CD14-positive monocyte (primary cell): ENCODE measurements at regions not wholly inside any gene's neighbourhood (a gene's known extent, or its start where the extent isn't known, plus 50 kb on each side); places are given as distances from the start of the nearest gene placed in this dataset.

Experiments used
- DNase-seq, 3 donors: peaks; one replicate each; pipeline ENCODE4 v3.0.0-alpha.2; 2011 to 2022
- H2AFZ ChIP-seq: 2 replicates; pipeline ENCODE4 v1.6.0; 2012; ENCODE audit warnings: mild to moderate bottlenecking, low read depth, low read length, inconsistent platforms; ENCODE audit not compliant: insufficient read depth, poor library complexity, severe bottlenecking
- H3K27ac ChIP-seq, 2 donors: 1 replicate in 1 of 2; 2 replicates in 1 of 2; pipeline ENCODE4 v1.5.1; 2012 to 2013; ENCODE audit warnings: low read length in 2 of 2, control low read depth in 1 of 2, inconsistent platforms in 1 of 2, low read depth in 1 of 2, mild to moderate bottlenecking in 1 of 2
- H3K27me3 ChIP-seq, 2 donors: one replicate each; pipeline versions ENCODE4 v1.6.0 to v1.6.1; 2011 to 2013; ENCODE audit warnings: low read length in 2 of 2; ENCODE audit not compliant: control insufficient read depth in 2 of 2, insufficient read depth in 2 of 2
- H3K36me3 ChIP-seq, 2 donors: replicated peaks in 1 of 2; 1 replicate in 1 of 2; 2 replicates in 1 of 2; pipeline versions ENCODE4 v1.5.1 to v1.6.1; 2012 to 2013; ENCODE audit warnings: low read length in 2 of 2, control low read depth in 1 of 2, inconsistent platforms in 1 of 2, mild to moderate bottlenecking in 1 of 2; ENCODE audit not compliant: insufficient read depth in 2 of 2, control insufficient read depth in 1 of 2
- H3K4me1 ChIP-seq, 2 donors: 1 replicate in 1 of 2; 2 replicates in 1 of 2; pipeline versions ENCODE4 v1.5.1 to v1.6.1; 2012 to 2013; ENCODE audit warnings: low read length in 2 of 2, control low read depth in 1 of 2, inconsistent platforms in 1 of 2, mild to moderate bottlenecking in 1 of 2, moderate library complexity in 1 of 2; ENCODE audit not compliant: insufficient read depth in 2 of 2, control insufficient read depth in 1 of 2
- H3K4me2 ChIP-seq: replicated peaks from 2 replicates; pipeline ENCODE3; 2012; ENCODE audit warnings: low read length, moderate library complexity, mild to moderate bottlenecking; ENCODE audit not compliant: poor library complexity, severe bottlenecking; ENCODE audit errors: extremely low read depth
- H3K4me3 ChIP-seq, 3 experiments: fragments of 200-600 bp in 1 of 3; sonication (generic) in 1 of 3; replicated peaks in 1 of 3; 1 replicate in 2 of 3; 2 replicates in 1 of 3; pipeline ENCODE4 v1.5.1; 2011 to 2013; ENCODE audit warnings: low read length in 3 of 3, mild to moderate bottlenecking in 3 of 3, control low read depth in 2 of 3, low read depth in 2 of 3, inconsistent platforms in 1 of 3, moderate library complexity in 1 of 3
- H3K79me2 ChIP-seq: 2 replicates; pipeline ENCODE4 v1.6.0; 2012; ENCODE audit warnings: mild to moderate bottlenecking, control low read depth, inconsistent platforms, low read length, moderate library complexity; ENCODE audit not compliant: insufficient read depth
- H3K9ac ChIP-seq: 2 replicates; pipeline ENCODE4 v1.6.0; 2017; ENCODE audit warnings: low read length, mild to moderate bottlenecking; ENCODE audit not compliant: insufficient read depth, poor library complexity, severe bottlenecking
- H3K9me3 ChIP-seq, 2 donors: replicated peaks in 1 of 2; 1 replicate in 1 of 2; 2 replicates in 1 of 2; pipeline versions ENCODE4 v1.5.1 to v1.6.1; 2012 to 2013; ENCODE audit warnings: low read length in 2 of 2, control low read depth in 1 of 2; ENCODE audit not compliant: control insufficient read depth in 1 of 2, insufficient read depth in 1 of 2
- H4K20me1 ChIP-seq: 2 replicates; pipeline ENCODE4 v1.6.0; 2012; ENCODE audit warnings: mild to moderate bottlenecking, low read length, control low read depth, moderate library complexity; ENCODE audit not compliant: insufficient read depth
- H3K27ac Mint-ChIP-seq, 7 donors: one replicate each; pipeline ENCODE4 v1.8.0; 2020; ENCODE audit warnings: mild to moderate bottlenecking in 7 of 7, mixed read lengths in 7 of 7, moderate library complexity in 6 of 7, inconsistent platforms in 2 of 7
- H3K27me3 Mint-ChIP-seq, 3 donors: one replicate each; pipeline ENCODE4 v1.8.0; 2021 to 2022; ENCODE audit warnings: low read depth in 3 of 3, mild to moderate bottlenecking in 3 of 3, mixed read lengths in 3 of 3, moderate library complexity in 3 of 3, inconsistent platforms in 1 of 3
- H3K36me3 Mint-ChIP-seq, 2 donors: one replicate each; pipeline ENCODE4 v1.8.0; 2020; ENCODE audit warnings: mixed read lengths in 2 of 2, inconsistent platforms in 1 of 2, mild to moderate bottlenecking in 1 of 2
- H3K4me1 Mint-ChIP-seq: one replicate; pipeline ENCODE4 v1.8.0; 2020; ENCODE audit warnings: mild to moderate bottlenecking, mixed read lengths
- H3K4me3 Mint-ChIP-seq, 2 donors: one replicate each; pipeline ENCODE4 v1.8.0; 2020; ENCODE audit warnings: mild to moderate bottlenecking in 2 of 2, mixed read lengths in 2 of 2, moderate library complexity in 1 of 2
- H3K9me3 Mint-ChIP-seq, 7 donors: one replicate each; pipeline ENCODE4 v1.8.0; 2020 to 2022; ENCODE audit warnings: mixed read lengths in 7 of 7, mild to moderate bottlenecking in 6 of 7, moderate library complexity in 6 of 7, inconsistent platforms in 2 of 7
- WGBS: methylation state at CpG from one replicate; pipeline ENCODE4 v1.1.5; 2013; ENCODE audit warnings: missing lambda C conversion rate; ENCODE audit not compliant: insufficient coverage; 5-methylcytosine and 5-hydroxymethylcytosine counted together
- intact Hi-C, 2 donors: fragments of 100-400 bp; cut with micrococcal nuclease; formaldehyde crosslinking; loops; one replicate each; pipeline versions ENCODE4 v1.15.0 to v1.15.1; 2023
- TF ChIP-seq, protein P1 (sequence below): fragments of 200-600 bp; IDR thresholded peaks from one replicate; pipeline ENCODE4 v1.8.0; 2022; ENCODE audit warnings: antibody characterized with exemption, mild to moderate bottlenecking

DNA sequence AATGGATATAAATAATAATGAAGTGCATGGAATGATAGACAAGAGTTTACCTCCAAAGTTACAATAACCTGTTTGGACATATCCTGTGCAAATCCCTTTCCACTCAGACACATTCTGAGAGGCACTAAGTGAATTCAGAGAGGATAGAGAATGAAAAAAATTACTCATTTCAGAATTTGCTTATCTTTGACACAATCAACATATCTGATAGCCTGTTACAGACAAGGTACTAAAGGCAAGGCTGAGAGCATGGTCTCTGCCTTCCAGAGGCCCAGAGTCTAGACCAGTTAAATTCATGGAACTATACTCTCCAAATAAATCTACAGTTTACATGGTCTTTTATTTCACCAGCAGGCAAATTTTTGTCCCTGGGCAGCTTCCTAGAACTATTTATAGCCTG lies 371.8 kb upstream of the PTGER4 start:
- Histone ChIP-seq H3K4me2 (no peak overlapping the region), H3K4me1 (peaks cover 0 to 5% of the 10 kb centered on the region in 2 donors), H2AFZ (no peak overlapping the region), H3K27me3 (no peaks in the 10 kb centered on the region), H4K20me1 (no peaks in the 10 kb centered on the region), H3K79me2 (no peaks in the 10 kb centered on the region), H3K27ac (no peak overlapping the region), H3K4me3 (no peak overlapping the region), H3K36me3 (no peaks in the 10 kb centered on the region), H3K9me3 (no peaks in the 10 kb centered on the region), H3K9ac (no peak overlapping the region)
- Mint-ChIP-seq H3K36me3 (no peaks in the 10 kb centered on the region), H3K4me1 (peaks cover 3% of the 10 kb centered on the region), H3K9me3 (peaks cover 0 to 3% (median 0%) of the 10 kb centered on the region in 7 donors), H3K4me3 (no peak overlapping the region), H3K27me3 (no peaks in the 10 kb centered on the region), H3K27ac (no peak overlapping the region)
- TF ChIP-seq, protein P1, sequence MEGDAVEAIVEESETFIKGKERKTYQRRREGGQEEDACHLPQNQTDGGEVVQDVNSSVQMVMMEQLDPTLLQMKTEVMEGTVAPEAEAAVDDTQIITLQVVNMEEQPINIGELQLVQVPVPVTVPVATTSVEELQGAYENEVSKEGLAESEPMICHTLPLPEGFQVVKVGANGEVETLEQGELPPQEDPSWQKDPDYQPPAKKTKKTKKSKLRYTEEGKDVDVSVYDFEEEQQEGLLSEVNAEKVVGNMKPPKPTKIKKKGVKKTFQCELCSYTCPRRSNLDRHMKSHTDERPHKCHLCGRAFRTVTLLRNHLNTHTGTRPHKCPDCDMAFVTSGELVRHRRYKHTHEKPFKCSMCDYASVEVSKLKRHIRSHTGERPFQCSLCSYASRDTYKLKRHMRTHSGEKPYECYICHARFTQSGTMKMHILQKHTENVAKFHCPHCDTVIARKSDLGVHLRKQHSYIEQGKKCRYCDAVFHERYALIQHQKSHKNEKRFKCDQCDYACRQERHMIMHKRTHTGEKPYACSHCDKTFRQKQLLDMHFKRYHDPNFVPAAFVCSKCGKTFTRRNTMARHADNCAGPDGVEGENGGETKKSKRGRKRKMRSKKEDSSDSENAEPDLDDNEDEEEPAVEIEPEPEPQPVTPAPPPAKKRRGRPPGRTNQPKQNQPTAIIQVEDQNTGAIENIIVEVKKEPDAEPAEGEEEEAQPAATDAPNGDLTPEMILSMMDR, result no peak
- intact Hi-C loops, result no loop called here
- DNase-seq, result no peak

DNA sequence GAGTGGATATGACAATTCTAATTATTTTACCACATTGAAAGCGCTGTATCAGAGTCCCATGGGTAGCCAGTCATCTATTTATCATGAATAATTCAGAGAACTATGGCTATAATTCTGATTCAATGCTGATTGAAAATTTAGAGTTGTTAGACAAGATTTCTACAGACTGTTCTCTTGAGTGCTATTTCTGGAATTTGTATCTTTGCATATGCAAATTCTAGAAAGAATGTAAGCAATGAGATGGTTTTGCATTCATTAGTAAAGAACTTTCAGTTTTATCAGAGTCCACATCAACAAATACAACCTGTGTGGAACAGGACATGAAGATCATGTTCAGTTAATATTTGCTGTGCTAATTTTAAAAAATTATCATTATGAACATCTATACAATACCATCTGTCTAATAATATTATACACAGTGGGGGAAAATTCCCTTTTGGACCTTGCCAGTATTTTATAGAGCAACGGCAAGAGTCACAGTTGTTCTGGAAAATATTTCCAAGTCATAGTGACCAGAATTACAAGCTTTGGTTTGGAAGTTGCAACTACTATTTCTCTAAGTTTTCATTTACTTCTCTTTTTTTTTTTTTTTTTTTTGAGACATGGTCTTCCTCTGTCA lies 372.7 kb upstream of the PTGER4 start:
- Histone ChIP-seq H3K27ac (no peak overlapping the region), H3K36me3 (no peaks in the 10 kb centered on the region), H3K79me2 (no peaks in the 10 kb centered on the region), H2AFZ (no peak overlapping the region), H3K27me3 (no peaks in the 10 kb centered on the region), H3K4me2 (no peak overlapping the region), H3K4me3 (no peak overlapping the region), H3K9me3 (no peaks in the 10 kb centered on the region), H3K4me1 (peaks cover 0 to 5% of the 10 kb centered on the region in 2 donors), H3K9ac (no peak overlapping the region), H4K20me1 (no peaks in the 10 kb centered on the region)
- Mint-ChIP-seq H3K4me3 (no peak overlapping the region), H3K9me3 (peaks cover 0 to 2% (median 0%) of the 10 kb centered on the region in 7 donors), H3K36me3 (no peaks in the 10 kb centered on the region), H3K27me3 (no peaks in the 10 kb centered on the region), H3K4me1 (peaks cover 3% of the 10 kb centered on the region), H3K27ac (no peak overlapping the region)
- intact Hi-C loops, result no loop called here
- TF ChIP-seq, protein P1, result no peak
- no CpG with 5 or more reads among the region's 2 CpGs for WGBS
- no peak for DNase-seq
